ENCODE measurements at regions not wholly inside any gene's neighbourhood (a gene's known extent, or its start where the extent isn't known, plus 50 kb on each side); places are given as distances from the start of the nearest gene placed in this dataset.

GRCh38 chr5:40291338-40291737 lies 388.4 kb upstream of the PTGER4 start:
- TF ChIP-seq CTCF (IDR thresholded peaks at IDR 0.05; ENCODE audit: low read length), result no peak
- TF ChIP-seq EZH2 (IDR thresholded peaks at IDR 0.05; ENCODE audit: borderline replicate concordance, low read length), result no peak
- Histone ChIP-seq H3K9ac (ENCODE audit: low read length) (no peak overlapping the region), H2AFZ (ENCODE audit: low read length) (no peak overlapping the region), H4K20me1 (ENCODE audit: insufficient read depth, low read length) (no peaks in the 10 kb centered on the region), H3K9me3 (ENCODE audit: low read length) (no peaks in the 10 kb centered on the region), H3K36me3 (ENCODE audit: insufficient read depth, low read length) (no peaks in the 10 kb centered on the region), H3F3A (ENCODE audit: insufficient read depth, low read length) (no peaks in the 10 kb centered on the region), H3K27me3 (ENCODE audit: insufficient read depth, low read length) (no peaks in the 10 kb centered on the region), H3K4me2 (ENCODE audit: low read length) (no peak overlapping the region), H3K79me2 (ENCODE audit: insufficient read depth, low read length) (no peaks in the 10 kb centered on the region), H3K4me3 (ENCODE audit: low read depth, low read length, poor library complexity, severe bottlenecking) (no peak overlapping the region), H3K9me2 (ENCODE audit: low read depth, low read length) (peaks cover 3% of the 10 kb centered on the region; the same call in 1 of the 2 replicates), H3K4me1 (ENCODE audit: insufficient read depth, low read length, severe bottlenecking) (no peaks in the 10 kb centered on the region), H3K27ac (ENCODE audit: low read depth, low read length, poor library complexity, severe bottlenecking) (no peak overlapping the region)

GRCh38 chr5:40288800-40289485 lies 390.8 kb upstream of the PTGER4 start:
- Histone ChIP-seq H3K4me2 (ENCODE audit: low read length) (no peak overlapping the region), H3K9me3 (ENCODE audit: low read length) (no peaks in the 10 kb centered on the region), H3K27ac (ENCODE audit: low read depth, low read length, poor library complexity, severe bottlenecking) (no peak overlapping the region), H3K9ac (ENCODE audit: low read length) (no peak overlapping the region), H3K36me3 (ENCODE audit: insufficient read depth, low read length) (no peaks in the 10 kb centered on the region), H3K9me2 (ENCODE audit: low read depth, low read length) (no peaks in the 10 kb centered on the region), H3F3A (ENCODE audit: insufficient read depth, low read length) (no peaks in the 10 kb centered on the region), H3K79me2 (ENCODE audit: insufficient read depth, low read length) (no peaks in the 10 kb centered on the region), H4K20me1 (ENCODE audit: insufficient read depth, low read length) (no peaks in the 10 kb centered on the region), H3K4me3 (ENCODE audit: low read depth, low read length, poor library complexity, severe bottlenecking) (no peak overlapping the region), H3K27me3 (ENCODE audit: insufficient read depth, low read length) (no peaks in the 10 kb centered on the region), H2AFZ (ENCODE audit: low read length) (no peak overlapping the region), H3K4me1 (ENCODE audit: insufficient read depth, low read length, severe bottlenecking) (no peaks in the 10 kb centered on the region)
- TF ChIP-seq CTCF (IDR thresholded peaks at IDR 0.05; ENCODE audit: low read length), result no peak
- TF ChIP-seq EZH2 (IDR thresholded peaks at IDR 0.05; ENCODE audit: borderline replicate concordance, low read length), result no peak

GRCh38 chr5:40284863-40285262 lies 394.9 kb upstream of the PTGER4 start:
- Histone ChIP-seq H3K9ac (ENCODE audit: low read length) (no peak overlapping the region), H3K27ac (ENCODE audit: low read depth, low read length, poor library complexity, severe bottlenecking) (no peak overlapping the region), H3K4me3 (ENCODE audit: low read depth, low read length, poor library complexity, severe bottlenecking) (no peak overlapping the region), H4K20me1 (ENCODE audit: insufficient read depth, low read length) (no peaks in the 10 kb centered on the region), H3K36me3 (ENCODE audit: insufficient read depth, low read length) (no peaks in the 10 kb centered on the region), H3K9me2 (ENCODE audit: low read depth, low read length) (no peaks in the 10 kb centered on the region), H3K9me3 (ENCODE audit: low read length) (no peaks in the 10 kb centered on the region), H3F3A (ENCODE audit: insufficient read depth, low read length) (no peaks in the 10 kb centered on the region), H3K79me2 (ENCODE audit: insufficient read depth, low read length) (no peaks in the 10 kb centered on the region), H2AFZ (ENCODE audit: low read length) (no peak overlapping the region), H3K27me3 (ENCODE audit: insufficient read depth, low read length) (no peaks in the 10 kb centered on the region), H3K4me2 (ENCODE audit: low read length) (no peak overlapping the region), H3K4me1 (ENCODE audit: insufficient read depth, low read length, severe bottlenecking) (peaks cover 7% of the 10 kb centered on the region)
- TF ChIP-seq EZH2 (IDR thresholded peaks at IDR 0.05; ENCODE audit: borderline replicate concordance, low read length) (no peak), CTCF (IDR thresholded peaks at IDR 0.05; ENCODE audit: low read length) (no peak)
